ENCODE measurements at regions not wholly inside any gene's neighbourhood (a gene's known extent, or its start where the extent isn't known, plus 50 kb on each side); places are given as distances from the start of the nearest gene placed in this dataset.

GRCh38 chr3:182699550-182700170 is 93.6 kb upstream of the ATP11B start:
- H3K79me2 ChIP-seq (ENCODE audit: insufficient read depth, low read length): no peaks in the 10 kb centered on the region
- TF ChIP-seq, protein P1, sequence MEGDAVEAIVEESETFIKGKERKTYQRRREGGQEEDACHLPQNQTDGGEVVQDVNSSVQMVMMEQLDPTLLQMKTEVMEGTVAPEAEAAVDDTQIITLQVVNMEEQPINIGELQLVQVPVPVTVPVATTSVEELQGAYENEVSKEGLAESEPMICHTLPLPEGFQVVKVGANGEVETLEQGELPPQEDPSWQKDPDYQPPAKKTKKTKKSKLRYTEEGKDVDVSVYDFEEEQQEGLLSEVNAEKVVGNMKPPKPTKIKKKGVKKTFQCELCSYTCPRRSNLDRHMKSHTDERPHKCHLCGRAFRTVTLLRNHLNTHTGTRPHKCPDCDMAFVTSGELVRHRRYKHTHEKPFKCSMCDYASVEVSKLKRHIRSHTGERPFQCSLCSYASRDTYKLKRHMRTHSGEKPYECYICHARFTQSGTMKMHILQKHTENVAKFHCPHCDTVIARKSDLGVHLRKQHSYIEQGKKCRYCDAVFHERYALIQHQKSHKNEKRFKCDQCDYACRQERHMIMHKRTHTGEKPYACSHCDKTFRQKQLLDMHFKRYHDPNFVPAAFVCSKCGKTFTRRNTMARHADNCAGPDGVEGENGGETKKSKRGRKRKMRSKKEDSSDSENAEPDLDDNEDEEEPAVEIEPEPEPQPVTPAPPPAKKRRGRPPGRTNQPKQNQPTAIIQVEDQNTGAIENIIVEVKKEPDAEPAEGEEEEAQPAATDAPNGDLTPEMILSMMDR (IDR thresholded peaks at IDR 0.05; ENCODE audit: extremely low read depth, low read depth, low read length): no peak
- no peaks in the 10 kb centered on the region for H3K27me3 ChIP-seq (ENCODE audit: insufficient read depth, low read length)
- H3K27ac ChIP-seq (ENCODE audit: low read depth, low read length): no peak overlapping the region
- H3K4me3 ChIP-seq (ENCODE audit: insufficient read depth, low read length): no peak overlapping the region
- DNase-seq (ENCODE audit: insufficient read length, low spot score, missing footprints): no peak
- H3K36me3 ChIP-seq (ENCODE audit: insufficient read depth, low read length): no peaks in the 10 kb centered on the region
- H3K4me1 ChIP-seq (ENCODE audit: insufficient read depth, low read length): no peaks in the 10 kb centered on the region
- H3K4me2 ChIP-seq (ENCODE audit: insufficient read depth, low read length): no peak overlapping the region
- H4K20me1 ChIP-seq (ENCODE audit: insufficient read depth, low read length): no peaks in the 10 kb centered on the region
- H2AFZ ChIP-seq (ENCODE audit: low read length): no peak overlapping the region
- no peaks in the 10 kb centered on the region for H3K9me3 ChIP-seq (ENCODE audit: low read depth, low read length)

DNA sequence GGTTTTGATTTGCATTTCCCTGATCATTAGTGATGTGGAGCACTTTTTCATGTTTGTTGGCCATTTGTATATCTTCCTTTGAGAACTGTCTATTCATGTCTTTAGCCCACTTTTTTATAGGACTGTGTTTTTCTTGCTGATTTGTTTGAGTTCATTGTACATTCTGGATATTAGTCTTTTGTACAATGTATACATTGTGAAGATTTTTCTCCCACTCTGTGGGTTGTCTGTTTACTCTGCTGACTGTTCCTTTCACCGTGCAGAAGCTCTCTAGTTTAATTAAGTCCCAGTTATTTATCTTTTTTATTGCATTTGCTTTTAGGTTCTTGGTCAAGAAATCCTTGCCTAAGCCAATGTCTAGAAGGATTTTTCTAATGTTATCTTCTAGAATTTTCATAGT is 91.1 kb upstream of the ATP11B start:
- Histone ChIP-seq H3K4me3 (ENCODE audit: insufficient read depth, low read length) (no peak overlapping the region), H3K27ac (ENCODE audit: low read depth, low read length) (no peak overlapping the region), H3K4me2 (ENCODE audit: insufficient read depth, low read length) (no peak overlapping the region), H3K9me3 (ENCODE audit: low read depth, low read length) (no peaks in the 10 kb centered on the region), H3K4me1 (ENCODE audit: insufficient read depth, low read length) (no peaks in the 10 kb centered on the region), H2AFZ (ENCODE audit: low read length) (no peak overlapping the region), H3K36me3 (ENCODE audit: insufficient read depth, low read length) (no peaks in the 10 kb centered on the region), H4K20me1 (ENCODE audit: insufficient read depth, low read length) (no peaks in the 10 kb centered on the region), H3K27me3 (ENCODE audit: insufficient read depth, low read length) (no peaks in the 10 kb centered on the region), H3K79me2 (ENCODE audit: insufficient read depth, low read length) (no peaks in the 10 kb centered on the region)
- TF ChIP-seq, protein P1 (IDR thresholded peaks at IDR 0.05; ENCODE audit: extremely low read depth, low read depth, low read length): no peak
- DNase-seq (ENCODE audit: insufficient read length, low spot score, missing footprints): no peak

GRCh38 chr3:182703233-182703632 is 90.1 kb upstream of the ATP11B start:
- H3K27me3 ChIP-seq (ENCODE audit: insufficient read depth, low read length): no peaks in the 10 kb centered on the region
- H3K4me2 ChIP-seq (ENCODE audit: insufficient read depth, low read length): no peak overlapping the region
- no peak overlapping the region for H3K27ac ChIP-seq (ENCODE audit: low read depth, low read length)
- no peaks in the 10 kb centered on the region for H4K20me1 ChIP-seq (ENCODE audit: insufficient read depth, low read length)
- H3K36me3 ChIP-seq (ENCODE audit: insufficient read depth, low read length): no peaks in the 10 kb centered on the region
- H3K9me3 ChIP-seq (ENCODE audit: low read depth, low read length): no peaks in the 10 kb centered on the region
- no peak for DNase-seq (ENCODE audit: insufficient read length, low spot score, missing footprints)
- H3K79me2 ChIP-seq (ENCODE audit: insufficient read depth, low read length): no peaks in the 10 kb centered on the region
- TF ChIP-seq, protein P1 (IDR thresholded peaks at IDR 0.05; ENCODE audit: extremely low read depth, low read depth, low read length): no peak
- no peak overlapping the region for H3K4me3 ChIP-seq (ENCODE audit: insufficient read depth, low read length)
- no peak overlapping the region for H2AFZ ChIP-seq (ENCODE audit: low read length)
- no peaks in the 10 kb centered on the region for H3K4me1 ChIP-seq (ENCODE audit: insufficient read depth, low read length)

- no peaks in the 10 kb centered on the region for H4K20me1 ChIP-seq (ENCODE audit: insufficient read depth, low read length)
These were observed 88.4 kb upstream of the ATP11B start for GRCh38 chr3:182704926-182705325.

More at GRCh38 chr3:182704926-182705325, 88.4 kb upstream of the ATP11B start:
- Histone ChIP-seq H2AFZ (ENCODE audit: low read length) (no peak overlapping the region), H3K4me1 (ENCODE audit: insufficient read depth, low read length) (no peaks in the 10 kb centered on the region), H3K4me2 (ENCODE audit: insufficient read depth, low read length) (no peak overlapping the region), H3K27me3 (ENCODE audit: insufficient read depth, low read length) (no peaks in the 10 kb centered on the region), H3K27ac (ENCODE audit: low read depth, low read length) (no peak overlapping the region), H3K9me3 (ENCODE audit: low read depth, low read length) (no peaks in the 10 kb centered on the region), H3K36me3 (ENCODE audit: insufficient read depth, low read length) (no peaks in the 10 kb centered on the region), H3K4me3 (ENCODE audit: insufficient read depth, low read length) (no peak overlapping the region), H3K79me2 (ENCODE audit: insufficient read depth, low read length) (no peaks in the 10 kb centered on the region)
- TF ChIP-seq, protein P1 (IDR thresholded peaks at IDR 0.05; ENCODE audit: extremely low read depth, low read depth, low read length): no peak
- DNase-seq (ENCODE audit: insufficient read length, low spot score, missing footprints): no peak
